Fibroblast of lung (primary cell): ENCODE measurements at regions not wholly inside any gene's neighbourhood (a gene's known extent, or its start where the extent isn't known, plus 50 kb on each side); places are given as distances from the start of the nearest gene placed in this dataset.

Experiments used
- DNase-seq, 2 donors: peaks; one replicate each; pipeline versions ENCODE4 v3.0.0 to v3.0.0-alpha.2; 2010; ENCODE audit warnings: low read depth in 2 of 2
- H2AFZ ChIP-seq: 2 replicates; pipeline ENCODE4 v1.5.1; 2012; ENCODE audit warnings: low read length, control low read depth, inconsistent platforms
- H3K27ac ChIP-seq: 2 replicates; pipeline ENCODE4 v1.5.1; 2011; ENCODE audit warnings: low read length, control low read depth; ENCODE audit not compliant: insufficient read depth
- H3K27me3 ChIP-seq: 2 replicates; pipeline ENCODE4 v1.5.1; 2011; ENCODE audit warnings: mild to moderate bottlenecking, low read length; ENCODE audit not compliant: control insufficient read depth, insufficient read depth
- H3K36me3 ChIP-seq: 2 replicates; pipeline ENCODE4 v1.5.1; 2011; ENCODE audit warnings: low read length; ENCODE audit not compliant: control insufficient read depth, insufficient read depth
- H3K4me1 ChIP-seq: 2 replicates; pipeline ENCODE4 v1.5.1; 2011; ENCODE audit warnings: low read length; ENCODE audit not compliant: control insufficient read depth, insufficient read depth; ENCODE audit errors: extremely low read depth
- H3K4me2 ChIP-seq: 2 replicates; pipeline ENCODE4 v1.5.1; 2011; ENCODE audit warnings: low read length, control low read depth; ENCODE audit not compliant: insufficient read depth; ENCODE audit errors: extremely low read depth
- H3K4me3 ChIP-seq, 4 experiments: fragments of 200-600 bp in 1 of 4; sonication (generic) in 1 of 4; replicated peaks in 1 of 4; 2 replicates each; pipeline ENCODE4 v1.5.1; 2011 to 2016; ENCODE audit warnings: low read length in 4 of 4, low read depth in 3 of 4, mild to moderate bottlenecking in 3 of 4, control low read depth in 2 of 4, inconsistent platforms in 1 of 4, mixed read lengths in 1 of 4; ENCODE audit not compliant: insufficient read depth in 1 of 4; ENCODE audit errors: control extremely low read depth in 1 of 4
- H3K79me2 ChIP-seq: 2 replicates; pipeline ENCODE4 v1.5.1; 2012; ENCODE audit warnings: mild to moderate bottlenecking, low read length, inconsistent platforms; ENCODE audit not compliant: control insufficient read depth, insufficient read depth
- H3K9ac ChIP-seq: 2 replicates; pipeline ENCODE4 v1.5.1; 2011; ENCODE audit warnings: mild to moderate bottlenecking, low read length, control low read depth; ENCODE audit not compliant: insufficient read depth
- H3K9me3 ChIP-seq: 2 replicates; pipeline ENCODE4 v1.5.1; 2012; ENCODE audit warnings: low read depth, low read length; ENCODE audit not compliant: control insufficient read depth, insufficient read depth
- H4K20me1 ChIP-seq: 2 replicates; pipeline ENCODE4 v1.5.1; 2011; ENCODE audit warnings: low read length; ENCODE audit not compliant: control insufficient read depth, insufficient read depth; ENCODE audit errors: extremely low read depth
- EZH2 ChIP-seq: IDR thresholded peaks from 2 replicates; pipeline ENCODE4 v1.5.1; 2012; ENCODE audit warnings: low read length, control low read depth, mild to moderate bottlenecking; ENCODE audit errors: missing control alignments
- TF ChIP-seq, protein P1 (sequence below), 2 donors: IDR thresholded peaks in 1 of 2; conservative IDR thresholded peaks in 1 of 2; 1 replicate in 1 of 2; 2 replicates in 1 of 2; pipeline ENCODE4 v1.5.1; 2011 to 2012; ENCODE audit warnings: low read length in 2 of 2, control low read depth in 1 of 2, inconsistent platforms in 1 of 2, low read depth in 1 of 2, mild to moderate bottlenecking in 1 of 2

DNA sequence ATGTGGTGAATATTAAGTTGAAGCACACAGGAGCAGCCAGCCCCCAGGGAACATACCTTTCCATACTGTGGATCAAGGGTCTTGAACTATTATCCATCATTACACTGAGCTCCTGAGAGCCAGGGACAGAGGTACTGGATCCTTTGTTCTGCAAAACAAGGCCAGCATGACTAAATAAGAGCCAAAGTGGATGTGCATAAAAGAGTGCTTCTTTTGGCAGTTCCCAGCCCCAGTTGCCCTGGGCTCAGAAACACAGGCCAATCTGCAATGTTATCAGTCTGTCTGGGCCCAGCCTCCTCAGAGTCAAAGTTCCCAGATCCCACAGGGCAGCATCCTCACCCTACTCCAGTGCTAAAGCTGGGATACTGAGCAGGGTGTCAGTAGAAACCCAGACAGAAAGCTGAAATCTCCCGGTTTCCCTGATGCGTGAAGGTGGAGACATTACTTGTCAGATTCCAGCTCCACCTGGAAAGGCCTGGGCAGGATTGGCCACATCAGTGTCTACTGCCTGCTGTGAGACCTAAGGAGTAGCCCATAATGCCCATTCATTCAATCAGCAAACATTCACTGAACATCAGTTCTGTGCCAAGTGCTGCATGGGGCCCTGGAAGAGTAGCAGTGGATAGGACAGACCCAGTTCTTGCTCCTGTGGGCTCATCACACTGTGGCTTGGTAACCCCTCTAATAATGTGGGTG is 342.7 kb downstream of the CXCL12 start:
- Histone ChIP-seq H3K27me3 (peaks cover 3% of the 10 kb centered on the region), H3K79me2 (no peaks in the 10 kb centered on the region), H3K27ac (no peak overlapping the region), H3K4me3 (no peak overlapping the region), H3K4me2 (no peak overlapping the region), H2AFZ (no peak overlapping the region), H3K9me3 (no peaks in the 10 kb centered on the region), H3K9ac (no peak overlapping the region), H3K36me3 (no peaks in the 10 kb centered on the region), H3K4me1 (no peaks in the 10 kb centered on the region), H4K20me1 (no peaks in the 10 kb centered on the region)
- DNase-seq, result no peak
- TF ChIP-seq EZH2, result no peak
- TF ChIP-seq, protein P1, sequence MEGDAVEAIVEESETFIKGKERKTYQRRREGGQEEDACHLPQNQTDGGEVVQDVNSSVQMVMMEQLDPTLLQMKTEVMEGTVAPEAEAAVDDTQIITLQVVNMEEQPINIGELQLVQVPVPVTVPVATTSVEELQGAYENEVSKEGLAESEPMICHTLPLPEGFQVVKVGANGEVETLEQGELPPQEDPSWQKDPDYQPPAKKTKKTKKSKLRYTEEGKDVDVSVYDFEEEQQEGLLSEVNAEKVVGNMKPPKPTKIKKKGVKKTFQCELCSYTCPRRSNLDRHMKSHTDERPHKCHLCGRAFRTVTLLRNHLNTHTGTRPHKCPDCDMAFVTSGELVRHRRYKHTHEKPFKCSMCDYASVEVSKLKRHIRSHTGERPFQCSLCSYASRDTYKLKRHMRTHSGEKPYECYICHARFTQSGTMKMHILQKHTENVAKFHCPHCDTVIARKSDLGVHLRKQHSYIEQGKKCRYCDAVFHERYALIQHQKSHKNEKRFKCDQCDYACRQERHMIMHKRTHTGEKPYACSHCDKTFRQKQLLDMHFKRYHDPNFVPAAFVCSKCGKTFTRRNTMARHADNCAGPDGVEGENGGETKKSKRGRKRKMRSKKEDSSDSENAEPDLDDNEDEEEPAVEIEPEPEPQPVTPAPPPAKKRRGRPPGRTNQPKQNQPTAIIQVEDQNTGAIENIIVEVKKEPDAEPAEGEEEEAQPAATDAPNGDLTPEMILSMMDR (conservative IDR thresholded peaks at IDR 0.05 in 1 of 2, IDR thresholded peaks at IDR 0.05 in 1 of 2; ENCODE audit: low read depth in 1 of 2, low read length in 2 of 2), result no peak

DNA sequence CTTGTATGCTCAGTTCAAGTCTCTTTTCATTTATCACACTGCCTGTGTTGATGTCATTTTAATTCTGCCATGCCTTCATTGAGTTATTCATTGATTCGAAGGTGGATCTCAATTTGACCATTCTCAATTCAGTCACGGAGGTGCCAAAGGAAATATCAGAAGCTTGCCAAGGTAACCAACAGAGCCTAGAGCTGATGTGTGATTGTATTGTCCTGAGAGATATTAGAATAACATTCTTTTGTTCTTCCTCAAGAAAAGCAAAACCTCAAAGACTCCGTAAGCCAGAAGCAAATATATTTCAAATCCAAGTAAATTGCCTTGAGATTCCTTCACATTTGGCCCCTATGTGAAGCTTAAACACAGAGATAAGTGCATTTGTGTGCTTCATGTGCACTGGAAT is 345.3 kb downstream of the CXCL12 start:
- Histone ChIP-seq H3K4me2 (no peak overlapping the region), H3K36me3 (no peaks in the 10 kb centered on the region), H3K9ac (no peak overlapping the region), H3K27me3 (no peaks in the 10 kb centered on the region), H3K79me2 (no peaks in the 10 kb centered on the region), H3K4me3 (no peak overlapping the region), H4K20me1 (no peaks in the 10 kb centered on the region), H3K9me3 (no peaks in the 10 kb centered on the region), H2AFZ (no peak overlapping the region), H3K27ac (no peak overlapping the region), H3K4me1 (no peaks in the 10 kb centered on the region)
- TF ChIP-seq, protein P1 (conservative IDR thresholded peaks at IDR 0.05 in 1 of 2, IDR thresholded peaks at IDR 0.05 in 1 of 2; ENCODE audit: low read depth in 1 of 2, low read length in 2 of 2), result no peak
- TF ChIP-seq EZH2, result no peak
- peak in 1 of 2 donors; percentile 86 for DNase-seq

DNA sequence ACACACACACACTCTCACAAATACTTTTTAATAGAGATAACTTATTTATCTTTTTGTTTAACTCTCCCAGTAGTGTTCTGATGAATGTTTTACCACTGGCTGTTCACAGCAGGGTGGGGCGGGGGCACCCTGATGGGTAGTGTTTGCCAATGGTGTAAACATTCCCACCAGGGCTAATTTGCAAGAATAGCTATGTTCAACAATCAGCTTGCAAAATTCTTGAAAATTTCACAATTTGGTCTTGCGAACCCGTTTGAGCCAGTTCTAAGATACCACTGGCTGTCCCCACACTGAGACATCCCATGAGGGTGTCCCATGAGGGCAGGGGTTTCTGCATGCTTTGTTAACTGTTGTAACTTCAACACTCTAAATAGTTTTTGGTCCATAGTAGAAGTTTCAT is 348.5 kb downstream of the CXCL12 start:
- no peak overlapping the region for H3K27ac ChIP-seq
- no peak overlapping the region for H3K4me2 ChIP-seq
- no peaks in the 10 kb centered on the region for H3K79me2 ChIP-seq
- no peaks in the 10 kb centered on the region for H3K9me3 ChIP-seq
- no peaks in the 10 kb centered on the region for H3K36me3 ChIP-seq
- no peaks in the 10 kb centered on the region for H3K27me3 ChIP-seq
- H3K4me3 ChIP-seq, result no peak overlapping the region
- H2AFZ ChIP-seq, result no peak overlapping the region
- no peak for DNase-seq
- H4K20me1 ChIP-seq, result no peaks in the 10 kb centered on the region
- no peak overlapping the region for H3K9ac ChIP-seq
- TF ChIP-seq EZH2, result no peak
- TF ChIP-seq, protein P1 (conservative IDR thresholded peaks at IDR 0.05 in 1 of 2, IDR thresholded peaks at IDR 0.05 in 1 of 2; ENCODE audit: low read depth in 1 of 2, low read length in 2 of 2), result no peak
- H3K4me1 ChIP-seq, result no peaks in the 10 kb centered on the region
